Type B pancreatic cell (in vitro differentiated cells): ENCODE measurements at regions not wholly inside any gene's neighbourhood (a gene's known extent, or its start where the extent isn't known, plus 50 kb on each side); places are given as distances from the start of the nearest gene placed in this dataset.
"Not testable (repeated sequence)": the region's sequence is repeated elsewhere in the genome, so short reads cannot be mapped to it uniquely, and the experiment has no call there.

ENCODE experiments used
- DNase-seq: peaks from one replicate; pipeline ENCODE4 v3.0.0; 2021; ENCODE audit warnings: mixed read lengths; ENCODE audit not compliant: unreplicated experiment; ENCODE audit errors: extremely low spot score
- H3K27ac Mint-ChIP-seq: 2 replicates; pipeline ENCODE4 v1.8.0; 2021; ENCODE audit warnings: mild to moderate bottlenecking, mixed read lengths
- H3K27me3 Mint-ChIP-seq: 2 replicates; pipeline ENCODE4 v1.8.0; 2021; ENCODE audit warnings: mixed read lengths
- H3K36me3 Mint-ChIP-seq: 2 replicates; pipeline ENCODE4 v1.8.0; 2021; ENCODE audit warnings: mixed read lengths
- H3K4me1 Mint-ChIP-seq: one replicate; pipeline ENCODE4 v1.8.0; 2021; ENCODE audit warnings: mixed read lengths; ENCODE audit not compliant: unreplicated experiment
- H3K4me3 Mint-ChIP-seq: 2 replicates; pipeline ENCODE4 v1.8.0; 2021; ENCODE audit warnings: mild to moderate bottlenecking, mixed read lengths
- H3K9me3 Mint-ChIP-seq: 2 replicates; pipeline ENCODE4 v1.8.0; 2021; ENCODE audit warnings: mixed read lengths
- TF ChIP-seq, protein P1 (sequence below): fragments of 200-600 bp; sonication (generic); conservative IDR thresholded peaks from 2 replicates; pipeline ENCODE4 v1.5.0; 2021; ENCODE audit warnings: antibody characterized with exemption, mild to moderate bottlenecking

DNA sequence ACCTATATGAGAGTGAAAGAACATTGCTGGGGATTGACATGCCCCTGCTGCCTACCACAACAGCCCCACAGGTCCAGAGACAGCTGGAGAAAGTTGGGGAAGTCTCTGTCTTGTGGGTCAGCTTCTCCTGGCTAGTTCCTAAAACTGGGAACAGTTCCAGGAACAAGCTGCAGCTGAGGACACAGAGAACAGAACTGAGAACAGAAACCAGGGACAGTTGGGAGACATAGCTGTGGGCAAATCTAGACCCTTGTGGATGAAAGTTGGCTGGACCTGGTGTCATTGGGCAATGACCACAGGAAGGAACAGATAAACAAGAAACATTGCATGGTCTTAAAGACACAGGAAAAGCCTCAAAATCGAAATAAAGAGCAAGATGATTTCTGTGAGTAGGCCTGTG, 58.3 kb upstream of the MOCS2 start:
- Mint-ChIP-seq H3K27me3 (no peaks in the 10 kb centered on the region), H3K9me3 (no peaks in the 10 kb centered on the region), H3K36me3 (no peaks in the 10 kb centered on the region), H3K27ac (no peak overlapping the region), H3K4me3 (no peak overlapping the region), H3K4me1 (no peaks in the 10 kb centered on the region)
- DNase-seq: no peak
- TF ChIP-seq, protein P1, sequence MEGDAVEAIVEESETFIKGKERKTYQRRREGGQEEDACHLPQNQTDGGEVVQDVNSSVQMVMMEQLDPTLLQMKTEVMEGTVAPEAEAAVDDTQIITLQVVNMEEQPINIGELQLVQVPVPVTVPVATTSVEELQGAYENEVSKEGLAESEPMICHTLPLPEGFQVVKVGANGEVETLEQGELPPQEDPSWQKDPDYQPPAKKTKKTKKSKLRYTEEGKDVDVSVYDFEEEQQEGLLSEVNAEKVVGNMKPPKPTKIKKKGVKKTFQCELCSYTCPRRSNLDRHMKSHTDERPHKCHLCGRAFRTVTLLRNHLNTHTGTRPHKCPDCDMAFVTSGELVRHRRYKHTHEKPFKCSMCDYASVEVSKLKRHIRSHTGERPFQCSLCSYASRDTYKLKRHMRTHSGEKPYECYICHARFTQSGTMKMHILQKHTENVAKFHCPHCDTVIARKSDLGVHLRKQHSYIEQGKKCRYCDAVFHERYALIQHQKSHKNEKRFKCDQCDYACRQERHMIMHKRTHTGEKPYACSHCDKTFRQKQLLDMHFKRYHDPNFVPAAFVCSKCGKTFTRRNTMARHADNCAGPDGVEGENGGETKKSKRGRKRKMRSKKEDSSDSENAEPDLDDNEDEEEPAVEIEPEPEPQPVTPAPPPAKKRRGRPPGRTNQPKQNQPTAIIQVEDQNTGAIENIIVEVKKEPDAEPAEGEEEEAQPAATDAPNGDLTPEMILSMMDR: no peak

DNA sequence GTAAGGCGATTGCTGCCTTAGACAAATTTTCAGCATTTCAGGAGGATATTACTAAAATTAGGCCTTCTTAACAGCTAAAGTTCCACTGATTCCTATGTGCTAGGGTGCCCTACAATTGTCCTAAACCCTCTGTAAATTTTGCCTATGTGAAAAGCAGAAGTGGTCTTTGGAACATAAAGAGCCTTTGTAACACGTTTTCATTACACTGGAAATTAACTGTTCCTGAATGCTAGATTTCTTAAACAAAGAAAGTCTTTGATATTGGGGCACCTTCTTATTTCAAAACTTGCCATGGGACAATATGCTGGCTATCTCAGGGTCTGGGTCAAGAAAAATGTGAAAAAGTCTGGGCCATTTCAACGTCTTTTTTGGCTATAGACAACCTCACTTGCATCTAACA, 60.4 kb upstream of the MOCS2 start:
- peaks cover 2% of the 10 kb centered on the region for H3K9me3 Mint-ChIP-seq
- H3K27me3 Mint-ChIP-seq: no peaks in the 10 kb centered on the region
- TF ChIP-seq, protein P1: no peak

DNA sequence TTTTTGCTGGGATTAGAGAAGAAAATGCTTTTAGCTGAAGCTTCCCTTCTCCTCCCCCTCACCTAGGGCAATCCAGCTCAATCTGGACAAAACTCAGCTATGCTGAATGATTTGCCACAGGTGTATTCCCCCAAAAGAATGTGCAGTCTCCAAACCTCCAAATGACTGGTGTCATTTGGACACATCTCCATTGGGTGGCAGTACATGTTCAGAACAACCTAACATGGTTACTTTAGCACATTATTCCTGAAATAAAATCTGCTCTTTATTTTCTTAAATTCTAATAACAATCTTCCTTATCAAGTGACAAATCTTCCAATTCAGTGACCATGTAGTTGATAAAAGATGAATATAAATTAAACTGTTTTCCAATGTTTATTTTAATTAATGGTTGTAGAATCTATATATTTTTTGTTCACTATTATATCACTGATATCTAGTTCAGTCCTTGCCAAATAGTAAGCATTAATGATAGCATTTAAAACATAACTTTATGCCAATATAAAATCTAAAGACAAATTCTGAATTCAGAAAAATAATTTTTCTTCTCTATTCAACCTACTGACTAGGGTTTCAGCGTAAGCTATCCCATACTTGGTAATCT, 61.3 kb upstream of the MOCS2 start:
- Mint-ChIP-seq H3K4me1 (no peaks in the 10 kb centered on the region), H3K36me3 (no peaks in the 10 kb centered on the region), H3K4me3 (no peak overlapping the region), H3K27me3 (no peaks in the 10 kb centered on the region), H3K9me3 (peaks cover 4% of the 10 kb centered on the region), H3K27ac (no peak overlapping the region)
- TF ChIP-seq, protein P1: peak; percentile 80
- no peak for DNase-seq

More for the DNA sequence above, 60.4 kb upstream of the MOCS2 start:
- H3K36me3 Mint-ChIP-seq: no peaks in the 10 kb centered on the region
- H3K4me1 Mint-ChIP-seq: no peaks in the 10 kb centered on the region
- DNase-seq: no peak
- H3K27ac Mint-ChIP-seq: no peak overlapping the region
- H3K4me3 Mint-ChIP-seq: no peak overlapping the region

DNA sequence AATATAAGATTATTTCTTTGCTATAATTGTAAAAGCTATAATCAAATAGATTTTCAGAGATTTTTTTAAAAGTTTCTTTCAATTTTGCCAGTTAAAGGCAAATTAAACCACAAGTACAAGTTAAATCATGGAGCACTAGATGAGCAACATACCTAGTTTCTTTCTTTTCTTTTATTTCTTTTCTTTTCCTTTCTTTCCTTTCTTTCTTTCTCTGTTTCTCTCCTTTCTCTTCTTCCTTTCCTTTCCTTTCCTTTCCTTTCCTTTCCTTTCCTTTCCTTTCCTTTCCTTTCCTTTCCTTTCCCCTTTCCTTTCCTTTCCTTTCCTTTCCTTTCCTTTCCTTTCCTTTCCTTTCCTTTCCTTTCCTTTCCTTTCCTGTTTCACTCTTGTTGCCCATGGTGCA, 62.5 kb upstream of the MOCS2 start:
- not testable (repeated sequence) for H3K27me3 Mint-ChIP-seq, H3K27ac Mint-ChIP-seq, H3K4me3 Mint-ChIP-seq, H3K4me1 Mint-ChIP-seq, DNase-seq, H3K36me3 Mint-ChIP-seq, H3K9me3 Mint-ChIP-seq

DNA sequence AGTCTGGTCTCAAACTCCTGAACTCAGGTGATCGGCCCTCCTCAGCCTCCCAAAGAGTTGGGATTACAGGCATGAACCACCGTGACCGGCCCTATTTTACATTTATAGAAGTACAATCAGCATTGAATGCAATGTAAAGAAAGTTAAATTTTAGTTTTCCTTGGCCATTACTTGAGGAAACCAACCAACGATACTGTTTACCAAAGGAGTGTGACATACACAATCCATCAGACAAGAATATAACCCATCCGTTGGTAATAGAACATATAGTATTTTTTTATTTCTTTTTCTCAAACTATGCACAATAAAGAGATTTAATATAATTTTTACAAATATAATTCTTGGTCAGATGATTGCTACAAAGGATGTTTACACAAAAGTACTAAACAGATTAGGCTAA, 63.1 kb upstream of the MOCS2 start:
- no peaks in the 10 kb centered on the region for H3K36me3 Mint-ChIP-seq

GRCh38 chr5:53173083-53173482, 63.5 kb upstream of the MOCS2 start:
- TF ChIP-seq, protein P1: no peak
- Mint-ChIP-seq H3K36me3 (no peaks in the 10 kb centered on the region), H3K9me3 (peaks cover 4% of the 10 kb centered on the region), H3K27ac (no peak overlapping the region), H3K27me3 (no peaks in the 10 kb centered on the region), H3K4me1 (no peaks in the 10 kb centered on the region), H3K4me3 (no peak overlapping the region)
- DNase-seq: no peak

More for the DNA sequence above, 63.1 kb upstream of the MOCS2 start:
- no peak overlapping the region for H3K4me3 Mint-ChIP-seq
- TF ChIP-seq, protein P1: no peak
- H3K27me3 Mint-ChIP-seq: no peaks in the 10 kb centered on the region
- no peak overlapping the region for H3K27ac Mint-ChIP-seq
- no peak for DNase-seq
- H3K4me1 Mint-ChIP-seq: no peaks in the 10 kb centered on the region
- peaks cover 4% of the 10 kb centered on the region for H3K9me3 Mint-ChIP-seq
